Adrenal gland (tissue), 5 donors: ENCODE measurements at regions not wholly inside any gene's neighbourhood (a gene's known extent, or its start where the extent isn't known, plus 50 kb on each side); places are given as distances from the start of the nearest gene placed in this dataset.

Experiments
- POLR2A ChIP-seq, 2 donors: fragments of 450-650 bp; IDR thresholded peaks; one replicate each; pipeline ENCODE4 v1.6.1; 2017; ENCODE audit warnings: antibody characterized with exemption in 2 of 2, mild to moderate bottlenecking in 2 of 2, moderate library complexity in 1 of 2
- TF ChIP-seq, protein P1 (sequence below), 6 experiments: fragments of 450-650 bp in 4 of 6; fragments of 200-600 bp in 2 of 6; sonication (generic) in 1 of 6; IDR thresholded peaks; 1 replicate in 5 of 6; 2 replicates in 1 of 6; pipeline versions ENCODE4 v1.5.1 to v1.8.0; 2016 to 2021; ENCODE audit warnings: antibody characterized with exemption in 6 of 6, mild to moderate bottlenecking in 2 of 6, moderate library complexity in 1 of 6
- donor health status: DM: no; HTN: no; CAD: no.

DNA sequence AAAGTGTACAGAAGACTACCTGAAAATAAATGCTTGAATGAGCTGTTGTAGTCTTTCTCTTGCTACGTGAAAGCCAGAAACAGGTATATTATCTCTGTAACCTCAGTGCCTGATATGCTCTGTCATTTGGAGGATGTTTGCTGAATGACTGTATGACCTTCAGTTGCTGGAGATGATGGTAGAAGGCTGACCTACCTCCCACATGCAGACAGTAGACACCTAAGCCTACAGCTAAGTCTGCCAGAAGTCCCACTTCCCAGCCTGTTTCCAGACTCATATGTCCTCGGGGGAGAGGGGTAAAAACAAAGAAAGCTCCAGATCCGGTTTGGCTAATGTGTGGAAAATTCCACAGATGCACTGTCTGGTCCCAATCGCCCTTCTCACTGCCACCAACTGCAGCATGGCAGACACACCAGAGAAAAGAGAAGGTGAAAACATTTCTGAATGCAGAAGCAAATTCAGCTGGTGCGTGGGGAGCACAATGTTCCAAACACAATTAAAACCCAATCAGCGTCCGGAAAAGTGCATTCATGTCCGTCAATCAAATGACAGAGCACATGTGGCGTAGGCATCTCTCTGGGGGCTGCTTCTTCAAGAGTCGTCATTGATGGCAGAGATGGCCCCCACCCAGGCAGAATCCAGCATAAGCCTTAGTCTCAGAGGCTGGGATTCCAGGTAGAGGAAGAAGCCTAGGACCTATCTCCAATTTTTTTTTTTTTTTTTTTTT lies 76.3 kb upstream of the TBX3 start:
- TF ChIP-seq, protein P1, sequence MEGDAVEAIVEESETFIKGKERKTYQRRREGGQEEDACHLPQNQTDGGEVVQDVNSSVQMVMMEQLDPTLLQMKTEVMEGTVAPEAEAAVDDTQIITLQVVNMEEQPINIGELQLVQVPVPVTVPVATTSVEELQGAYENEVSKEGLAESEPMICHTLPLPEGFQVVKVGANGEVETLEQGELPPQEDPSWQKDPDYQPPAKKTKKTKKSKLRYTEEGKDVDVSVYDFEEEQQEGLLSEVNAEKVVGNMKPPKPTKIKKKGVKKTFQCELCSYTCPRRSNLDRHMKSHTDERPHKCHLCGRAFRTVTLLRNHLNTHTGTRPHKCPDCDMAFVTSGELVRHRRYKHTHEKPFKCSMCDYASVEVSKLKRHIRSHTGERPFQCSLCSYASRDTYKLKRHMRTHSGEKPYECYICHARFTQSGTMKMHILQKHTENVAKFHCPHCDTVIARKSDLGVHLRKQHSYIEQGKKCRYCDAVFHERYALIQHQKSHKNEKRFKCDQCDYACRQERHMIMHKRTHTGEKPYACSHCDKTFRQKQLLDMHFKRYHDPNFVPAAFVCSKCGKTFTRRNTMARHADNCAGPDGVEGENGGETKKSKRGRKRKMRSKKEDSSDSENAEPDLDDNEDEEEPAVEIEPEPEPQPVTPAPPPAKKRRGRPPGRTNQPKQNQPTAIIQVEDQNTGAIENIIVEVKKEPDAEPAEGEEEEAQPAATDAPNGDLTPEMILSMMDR (IDR thresholded peaks at IDR 0.05): no peak
- no peak for TF ChIP-seq POLR2A (IDR thresholded peaks at IDR 0.05)
